ENCODE measurements at regions not wholly inside any gene's neighbourhood (a gene's known extent, or its start where the extent isn't known, plus 50 kb on each side); places are given as distances from the start of the nearest gene placed in this dataset.
"Not testable (repeated sequence)": the region's sequence is repeated elsewhere in the genome, so short reads cannot be mapped to it uniquely, and the experiment has no call there.

GRCh38 chr2:33929467-33929866 lies 330.4 kb upstream of the FAM98A start:
- no peaks in the 10 kb centered on the region for H3K9me3 ChIP-seq
- no peak overlapping the region for H3K4me3 ChIP-seq
- no peaks in the 10 kb centered on the region for H3K27me3 ChIP-seq
- no peaks in the 10 kb centered on the region for H3K36me3 ChIP-seq
- no peak for DNase-seq

DNA sequence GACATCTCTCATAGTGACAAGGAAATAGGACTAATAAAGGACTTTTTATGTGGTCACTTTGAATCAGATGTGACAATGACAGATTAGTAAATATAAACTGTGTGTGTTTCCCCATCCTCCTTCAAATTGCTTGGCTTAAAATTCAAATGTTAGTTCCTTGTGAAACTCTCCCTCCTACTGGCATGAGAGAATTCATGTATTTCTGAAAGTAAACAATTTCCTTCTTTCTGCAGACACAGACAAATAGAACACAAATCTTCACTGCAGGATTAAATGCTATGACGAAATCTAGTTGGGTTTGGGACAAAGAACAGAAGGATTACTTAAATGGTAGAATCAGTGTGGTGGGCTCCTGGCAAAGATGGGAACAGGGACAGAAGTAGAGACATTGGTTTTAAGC lies 328.7 kb upstream of the FAM98A start:
- no peak overlapping the region for H3K4me3 ChIP-seq
- no peak for DNase-seq
- H3K36me3 ChIP-seq: no peaks in the 10 kb centered on the region
- no peaks in the 10 kb centered on the region for H3K27me3 ChIP-seq
- no peaks in the 10 kb centered on the region for H3K9me3 ChIP-seq

DNA sequence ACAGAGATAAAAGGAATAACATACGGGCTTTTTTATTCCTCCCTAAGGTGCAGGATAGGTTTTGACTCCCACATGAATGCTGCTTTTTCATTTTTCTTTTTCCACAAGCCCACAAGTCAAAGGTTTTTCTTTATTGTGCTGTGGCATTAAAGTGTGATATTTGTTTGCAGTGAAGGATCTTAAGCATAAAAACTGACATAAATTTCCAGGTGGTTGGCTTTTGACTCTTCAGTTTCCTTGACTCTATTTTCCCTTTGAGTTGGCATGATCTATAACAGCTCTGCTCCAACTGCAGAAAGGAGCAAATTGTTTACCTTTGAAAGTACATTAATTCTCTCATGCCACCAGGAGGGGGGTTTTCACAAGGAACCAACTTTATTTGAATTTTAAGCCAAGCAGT lies 326.2 kb upstream of the FAM98A start:
- Histone ChIP-seq H3K9me3 (no peaks in the 10 kb centered on the region), H3K4me3 (no peak overlapping the region), H3K36me3 (no peaks in the 10 kb centered on the region), H3K27me3 (no peaks in the 10 kb centered on the region)
- DNase-seq: no peak

DNA sequence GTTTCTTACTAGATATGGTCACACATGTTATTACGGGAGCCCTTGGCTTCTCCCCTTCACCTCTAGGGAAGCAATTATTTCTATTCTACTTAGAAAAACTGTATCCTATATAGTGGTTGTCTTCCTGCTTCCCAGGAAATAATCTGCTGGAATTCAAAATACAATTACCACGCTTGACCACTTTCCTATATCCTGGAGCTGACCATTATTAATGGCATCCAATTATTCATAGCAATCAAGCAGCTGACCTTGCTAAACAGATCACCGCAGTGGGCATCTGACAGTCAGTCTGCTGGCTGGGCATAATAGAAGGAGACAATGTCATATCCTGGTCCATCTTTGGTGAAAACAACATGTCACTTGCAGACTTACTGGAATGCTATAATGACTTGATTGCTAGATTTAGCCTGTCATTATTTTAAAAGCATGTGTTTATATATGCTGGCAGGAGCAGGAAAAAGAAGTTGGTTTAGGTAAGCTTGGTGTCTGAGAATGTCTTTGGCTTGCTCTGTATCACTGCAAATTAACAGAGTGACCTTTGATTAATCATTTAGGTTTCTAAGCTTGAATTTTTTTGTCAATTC lies 325.6 kb upstream of the FAM98A start:
- no peaks in the 10 kb centered on the region for H3K36me3 ChIP-seq
- no peak overlapping the region for H3K4me3 ChIP-seq
- no peak for DNase-seq
- no peaks in the 10 kb centered on the region for H3K9me3 ChIP-seq
- H3K27me3 ChIP-seq: no peaks in the 10 kb centered on the region

DNA sequence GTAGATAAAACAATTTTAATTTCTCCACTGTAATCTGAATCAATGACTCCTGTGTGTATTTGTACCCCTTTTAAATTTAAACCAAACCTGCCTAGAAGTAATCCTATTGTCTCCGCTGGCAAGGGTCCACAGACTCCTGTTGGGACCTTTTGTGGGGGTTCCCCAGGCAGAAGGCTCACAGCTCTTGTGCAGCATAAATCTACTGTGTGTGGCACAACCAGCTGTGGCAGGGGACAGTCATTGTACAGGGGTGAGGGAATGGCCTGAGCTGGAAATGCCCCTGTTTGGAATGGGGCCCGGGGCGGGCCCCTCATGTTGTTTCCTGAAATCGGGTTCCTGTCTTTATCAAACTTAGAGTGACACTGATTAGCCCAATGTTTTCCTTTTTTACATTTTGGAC lies 318.2 kb upstream of the FAM98A start:
- no peak overlapping the region for H3K4me3 ChIP-seq
- H3K36me3 ChIP-seq: no peaks in the 10 kb centered on the region
- no peaks in the 10 kb centered on the region for H3K27me3 ChIP-seq
- H3K9me3 ChIP-seq: no peaks in the 10 kb centered on the region
- DNase-seq: no peak

DNA sequence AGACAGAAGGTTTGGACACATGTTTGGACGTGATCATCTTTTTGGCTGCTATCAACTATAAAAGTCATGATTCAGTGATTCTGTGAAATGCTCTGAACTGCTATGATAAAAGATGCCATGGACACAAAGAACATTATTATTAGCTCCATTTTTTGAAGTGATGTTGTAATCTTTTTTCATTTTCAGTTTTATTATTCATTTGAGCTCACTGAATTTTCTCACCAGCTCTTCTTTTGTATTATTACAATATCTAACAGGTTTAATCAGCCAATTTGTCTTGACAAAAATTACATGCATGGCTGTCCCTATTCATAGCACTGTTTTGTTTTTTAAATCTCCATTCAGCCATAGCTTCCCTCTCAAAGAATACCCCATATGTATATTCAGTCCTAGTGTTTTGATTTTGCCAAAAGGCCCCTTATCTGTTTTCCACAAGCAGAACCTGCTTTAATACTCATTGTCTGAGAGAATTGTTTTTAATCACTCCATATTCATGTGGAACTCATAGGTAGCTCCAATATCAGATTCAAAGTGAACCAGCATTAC lies 314.0 kb upstream of the FAM98A start:
- Histone ChIP-seq H3K36me3 (no peaks in the 10 kb centered on the region), H3K27me3 (no peaks in the 10 kb centered on the region), H3K4me3 (no peak overlapping the region), H3K9me3 (no peaks in the 10 kb centered on the region)
- DNase-seq: no peak

DNA sequence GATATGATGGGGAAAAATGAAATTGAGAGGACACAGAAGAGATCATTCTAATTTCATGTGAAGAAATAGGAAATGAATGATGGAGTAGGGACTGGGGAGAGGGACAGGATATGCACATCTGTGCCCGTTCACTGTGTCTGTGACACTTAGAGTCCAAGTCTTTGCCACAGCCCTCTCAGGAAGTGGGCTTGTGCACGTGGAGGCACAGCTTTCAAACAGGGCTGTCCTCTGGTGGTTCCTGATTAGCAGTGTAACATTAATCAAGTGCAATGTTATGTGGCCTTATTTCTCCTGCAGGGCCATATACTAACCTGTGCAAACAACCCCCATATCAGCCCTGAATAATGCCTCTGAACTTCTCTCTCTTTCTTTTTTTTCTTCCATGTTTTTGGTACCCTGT lies 312.2 kb upstream of the FAM98A start:
- H3K27me3 ChIP-seq: no peaks in the 10 kb centered on the region
- H3K36me3 ChIP-seq: no peaks in the 10 kb centered on the region
- no peak overlapping the region for H3K4me3 ChIP-seq
- no peaks in the 10 kb centered on the region for H3K9me3 ChIP-seq
- DNase-seq: no peak

DNA sequence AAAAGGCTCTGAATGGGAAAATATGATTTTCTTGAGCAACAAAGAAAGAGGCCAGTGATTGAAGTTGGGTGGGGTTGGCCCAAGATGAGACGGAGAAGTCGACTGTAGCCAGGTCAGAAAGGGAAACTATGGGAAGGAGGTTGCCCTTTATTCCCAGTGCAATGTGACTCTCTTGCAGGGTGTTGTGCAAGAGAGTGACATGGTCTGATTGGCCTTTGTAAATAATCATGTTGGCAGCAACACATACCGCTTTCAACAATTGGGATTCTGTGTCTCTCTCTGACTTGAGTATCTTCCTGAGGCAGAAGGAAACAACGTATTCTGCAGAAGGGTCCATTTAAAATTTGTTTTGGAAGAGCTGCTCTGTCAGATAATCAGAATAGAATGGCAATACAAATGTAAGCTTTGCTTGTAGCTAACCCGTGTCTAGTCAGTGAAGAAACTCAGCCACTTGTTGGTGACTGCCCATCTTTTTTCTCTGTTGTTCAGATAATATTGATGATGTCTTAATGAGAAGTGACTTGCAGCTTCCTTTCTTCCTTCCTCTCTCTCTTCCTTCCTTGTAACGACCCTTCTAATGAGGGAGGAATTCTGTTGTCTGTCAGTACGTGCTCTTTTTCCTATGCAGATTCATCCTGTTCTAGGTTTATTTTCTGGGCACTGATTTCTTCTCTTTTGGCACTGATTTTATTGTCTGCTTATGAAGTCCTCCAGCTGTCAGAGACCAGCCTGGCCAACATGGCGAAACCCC lies 311.0 kb upstream of the FAM98A start:
- DNase-seq: no peak
- H3K4me3 ChIP-seq: no peak overlapping the region
- no peaks in the 10 kb centered on the region for H3K9me3 ChIP-seq
- H3K27me3 ChIP-seq: no peaks in the 10 kb centered on the region
- no peaks in the 10 kb centered on the region for H3K36me3 ChIP-seq

DNA sequence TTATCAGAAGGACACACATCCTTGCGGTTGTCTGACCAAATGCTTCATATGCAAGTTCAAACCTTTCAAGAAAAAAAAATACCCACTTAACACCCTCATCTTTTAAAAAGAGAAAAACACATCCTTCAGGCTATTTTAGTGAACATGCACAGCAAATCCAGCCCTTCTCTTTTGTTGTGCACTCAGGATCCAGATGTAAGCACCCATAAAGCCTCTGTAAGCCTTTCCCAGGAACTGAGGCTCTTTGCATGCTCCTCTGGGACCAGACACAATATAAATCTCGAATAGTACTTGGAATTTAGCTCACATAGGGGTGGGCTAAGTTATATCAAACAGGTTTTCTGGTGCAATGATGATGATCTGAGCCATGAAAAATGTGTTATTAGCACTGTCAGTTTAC lies 308.8 kb upstream of the FAM98A start:
- no peak for DNase-seq
- Histone ChIP-seq H3K27me3 (no peaks in the 10 kb centered on the region), H3K36me3 (no peaks in the 10 kb centered on the region), H3K4me3 (no peak overlapping the region), H3K9me3 (no peaks in the 10 kb centered on the region)

GRCh38 chr2:33906129-33906528 lies 307.0 kb upstream of the FAM98A start:
- not testable (repeated sequence) for DNase-seq, H3K4me3 ChIP-seq, H3K36me3 ChIP-seq, H3K27me3 ChIP-seq, H3K9me3 ChIP-seq

GRCh38 chr2:33904801-33905200 lies 305.7 kb upstream of the FAM98A start:
- Histone ChIP-seq H3K36me3 (no peaks in the 10 kb centered on the region), H3K4me3 (no peak overlapping the region), H3K27me3 (no peaks in the 10 kb centered on the region), H3K9me3 (no peaks in the 10 kb centered on the region)
- no peak for DNase-seq

- no peaks in the 10 kb centered on the region for H3K9me3 ChIP-seq
- H3K4me3 ChIP-seq: no peak overlapping the region
- H3K27me3 ChIP-seq: no peaks in the 10 kb centered on the region
- H3K36me3 ChIP-seq: no peaks in the 10 kb centered on the region
- no peak for DNase-seq
These were observed 304.6 kb upstream of the FAM98A start for GRCh38 chr2:33903701-33904100.

GRCh38 chr2:33903215-33903614 lies 304.1 kb upstream of the FAM98A start:
- no peaks in the 10 kb centered on the region for H3K27me3 ChIP-seq
- DNase-seq: no peak
- H3K36me3 ChIP-seq: no peaks in the 10 kb centered on the region
- H3K4me3 ChIP-seq: no peak overlapping the region
- no peaks in the 10 kb centered on the region for H3K9me3 ChIP-seq

DNA sequence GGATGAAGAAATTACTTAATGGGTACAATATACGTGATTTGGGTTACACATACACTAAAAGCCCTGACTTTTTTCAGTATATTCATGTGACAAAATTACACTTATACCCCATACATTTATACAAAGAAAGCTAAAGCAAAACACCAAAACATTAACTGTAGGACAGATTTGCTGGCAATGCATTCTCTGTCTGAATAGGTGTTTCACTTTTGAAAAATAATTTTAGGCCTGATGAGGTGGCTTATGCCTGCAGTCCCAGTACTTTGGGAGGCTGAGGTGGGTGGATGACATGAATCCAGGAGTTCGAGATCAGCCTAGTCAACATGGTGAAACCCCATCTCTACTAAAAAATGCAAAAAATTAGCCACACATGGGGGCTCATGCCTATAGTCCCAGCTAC lies 301.5 kb upstream of the FAM98A start:
- Histone ChIP-seq H3K4me3 (no peak overlapping the region), H3K36me3 (no peaks in the 10 kb centered on the region), H3K9me3 (no peaks in the 10 kb centered on the region), H3K27me3 (no peaks in the 10 kb centered on the region)
- DNase-seq: no peak

DNA sequence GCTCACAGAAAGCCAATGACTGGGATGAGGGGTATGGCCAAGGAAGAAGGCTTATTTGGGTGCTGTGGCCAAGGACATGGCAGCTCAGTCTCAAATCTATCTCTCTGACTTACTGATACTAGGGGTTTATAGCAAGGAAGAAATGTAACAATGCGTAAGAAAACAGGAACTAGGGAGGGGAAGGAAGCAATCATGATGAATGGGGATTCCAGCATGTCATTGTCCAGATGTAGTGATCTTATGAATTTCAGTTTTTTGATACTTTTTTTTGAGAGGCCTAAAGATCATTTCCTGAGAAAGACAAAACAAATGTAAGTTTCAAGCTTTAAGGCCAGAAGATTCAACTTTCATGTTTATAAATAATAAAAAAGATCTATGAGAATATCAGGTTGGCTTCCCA lies 298.6 kb upstream of the FAM98A start:
- Histone ChIP-seq H3K27me3 (no peaks in the 10 kb centered on the region), H3K9me3 (no peaks in the 10 kb centered on the region), H3K36me3 (no peaks in the 10 kb centered on the region), H3K4me3 (no peak overlapping the region)
- no peak for DNase-seq

GRCh38 chr2:33893824-33894223 lies 294.7 kb upstream of the FAM98A start:
- no peak for DNase-seq
- Histone ChIP-seq H3K4me3 (no peak overlapping the region), H3K27me3 (no peaks in the 10 kb centered on the region), H3K9me3 (no peaks in the 10 kb centered on the region), H3K36me3 (no peaks in the 10 kb centered on the region)

- Histone ChIP-seq H3K27me3 (no peaks in the 10 kb centered on the region), H3K36me3 (no peaks in the 10 kb centered on the region), H3K4me3 (no peak overlapping the region), H3K9me3 (no peaks in the 10 kb centered on the region)
- no peak for DNase-seq
These were observed 292.5 kb upstream of the FAM98A start for GRCh38 chr2:33891616-33892015.

GRCh38 chr2:33890686-33891085 lies 291.6 kb upstream of the FAM98A start:
- no peak for DNase-seq
- Histone ChIP-seq H3K27me3 (no peaks in the 10 kb centered on the region), H3K4me3 (no peak overlapping the region), H3K36me3 (no peaks in the 10 kb centered on the region), H3K9me3 (no peaks in the 10 kb centered on the region)

Measured in MG63 (cell line).